GM06990 (cell line): ENCODE measurements at regions not wholly inside any gene's neighbourhood (a gene's known extent, or its start where the extent isn't known, plus 50 kb on each side); places are given as distances from the start of the nearest gene placed in this dataset.

ENCODE experiments used
- DNase-seq: peaks from one replicate; pipeline ENCODE4 v3.0.0-alpha.2; 2011; ENCODE audit not compliant: insufficient read length; ENCODE audit errors: extremely low read depth
- H3K27me3 ChIP-seq: replicated peaks from 2 replicates; pipeline ENCODE4 v1.6.0; 2011; ENCODE audit warnings: low read length; ENCODE audit not compliant: control insufficient read depth, insufficient read depth
- H3K36me3 ChIP-seq: 2 replicates; pipeline ENCODE4 v1.5.1; 2011; ENCODE audit warnings: low read length; ENCODE audit not compliant: control insufficient read depth, insufficient read depth
- H3K4me3 ChIP-seq: replicated peaks from 2 replicates; pipeline ENCODE4 v1.5.1; 2011; ENCODE audit warnings: low read depth, mild to moderate bottlenecking, control low read depth, low read length
- TF ChIP-seq, protein P1 (sequence below): IDR thresholded peaks from 2 replicates; pipeline ENCODE4 v1.5.1; 2011; ENCODE audit warnings: low read length, control low read depth, mild to moderate bottlenecking, inconsistent platforms; ENCODE audit not compliant: insufficient read depth, poor library complexity, severe bottlenecking

DNA sequence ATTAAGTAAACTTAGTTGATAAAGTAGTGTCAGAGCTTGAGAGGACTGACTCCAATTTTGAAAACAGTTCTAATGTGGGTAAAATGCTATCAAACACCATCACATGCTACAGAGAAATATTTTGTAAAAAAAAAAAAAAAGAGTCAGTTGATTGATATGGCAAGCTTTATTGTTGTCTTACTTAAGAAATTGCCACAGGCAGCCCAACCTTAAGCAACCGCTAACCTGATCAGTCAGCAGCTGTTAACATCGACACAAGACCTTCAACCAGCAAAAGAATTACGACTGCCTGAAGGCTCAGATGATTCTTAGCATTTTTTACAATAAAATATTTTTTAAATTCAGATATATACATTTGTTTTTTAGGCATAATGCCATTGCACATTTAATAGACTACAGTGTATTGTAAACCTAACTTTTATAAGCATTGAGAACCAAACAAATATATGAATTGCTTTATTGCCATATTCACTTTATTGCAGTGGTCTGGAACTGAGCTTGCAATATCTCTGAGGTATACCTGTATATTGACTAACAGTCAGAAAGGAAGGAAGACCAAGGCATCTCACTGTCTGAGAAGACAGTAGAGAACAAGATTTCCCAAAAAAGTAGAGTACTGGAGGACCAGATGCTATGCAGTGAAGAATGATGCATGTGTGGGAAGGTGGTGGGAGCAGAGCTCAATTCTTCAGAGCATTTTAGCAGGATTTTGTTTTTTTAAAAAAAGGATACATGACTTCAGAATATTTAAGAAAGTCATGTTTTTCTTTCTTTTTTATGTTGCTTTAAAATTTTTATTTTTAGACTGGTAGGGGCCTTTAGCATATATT is 973.8 kb upstream of the GYPC start:
- Histone ChIP-seq H3K36me3 (no peaks in the 10 kb centered on the region), H3K4me3 (no peak overlapping the region), H3K27me3 (no peaks in the 10 kb centered on the region)
- no peak for DNase-seq
- TF ChIP-seq, protein P1, sequence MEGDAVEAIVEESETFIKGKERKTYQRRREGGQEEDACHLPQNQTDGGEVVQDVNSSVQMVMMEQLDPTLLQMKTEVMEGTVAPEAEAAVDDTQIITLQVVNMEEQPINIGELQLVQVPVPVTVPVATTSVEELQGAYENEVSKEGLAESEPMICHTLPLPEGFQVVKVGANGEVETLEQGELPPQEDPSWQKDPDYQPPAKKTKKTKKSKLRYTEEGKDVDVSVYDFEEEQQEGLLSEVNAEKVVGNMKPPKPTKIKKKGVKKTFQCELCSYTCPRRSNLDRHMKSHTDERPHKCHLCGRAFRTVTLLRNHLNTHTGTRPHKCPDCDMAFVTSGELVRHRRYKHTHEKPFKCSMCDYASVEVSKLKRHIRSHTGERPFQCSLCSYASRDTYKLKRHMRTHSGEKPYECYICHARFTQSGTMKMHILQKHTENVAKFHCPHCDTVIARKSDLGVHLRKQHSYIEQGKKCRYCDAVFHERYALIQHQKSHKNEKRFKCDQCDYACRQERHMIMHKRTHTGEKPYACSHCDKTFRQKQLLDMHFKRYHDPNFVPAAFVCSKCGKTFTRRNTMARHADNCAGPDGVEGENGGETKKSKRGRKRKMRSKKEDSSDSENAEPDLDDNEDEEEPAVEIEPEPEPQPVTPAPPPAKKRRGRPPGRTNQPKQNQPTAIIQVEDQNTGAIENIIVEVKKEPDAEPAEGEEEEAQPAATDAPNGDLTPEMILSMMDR = no peak

DNA sequence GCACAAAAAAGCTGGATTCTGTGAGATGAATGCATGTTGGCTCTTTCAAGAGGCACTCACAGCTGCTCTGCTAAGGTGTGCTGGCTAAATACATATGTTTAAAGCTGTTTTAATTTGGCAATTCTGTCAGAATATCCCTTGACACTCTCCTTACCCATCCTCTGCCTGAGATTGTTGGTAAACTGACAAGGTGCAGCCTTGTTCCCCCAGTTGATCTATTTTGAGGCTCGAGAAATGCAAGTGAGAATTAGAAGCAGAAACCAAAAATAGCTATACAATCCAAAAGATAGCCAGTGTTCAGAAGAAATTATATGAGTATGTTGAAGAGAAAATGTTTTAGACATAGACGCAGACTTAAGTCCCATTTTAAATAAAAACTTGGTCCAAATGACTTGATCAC is 971.7 kb upstream of the GYPC start:
- no peak overlapping the region for H3K4me3 ChIP-seq
- TF ChIP-seq, protein P1 = no peak
- no peak for DNase-seq
- H3K27me3 ChIP-seq = no peaks in the 10 kb centered on the region
- H3K36me3 ChIP-seq = no peaks in the 10 kb centered on the region

DNA sequence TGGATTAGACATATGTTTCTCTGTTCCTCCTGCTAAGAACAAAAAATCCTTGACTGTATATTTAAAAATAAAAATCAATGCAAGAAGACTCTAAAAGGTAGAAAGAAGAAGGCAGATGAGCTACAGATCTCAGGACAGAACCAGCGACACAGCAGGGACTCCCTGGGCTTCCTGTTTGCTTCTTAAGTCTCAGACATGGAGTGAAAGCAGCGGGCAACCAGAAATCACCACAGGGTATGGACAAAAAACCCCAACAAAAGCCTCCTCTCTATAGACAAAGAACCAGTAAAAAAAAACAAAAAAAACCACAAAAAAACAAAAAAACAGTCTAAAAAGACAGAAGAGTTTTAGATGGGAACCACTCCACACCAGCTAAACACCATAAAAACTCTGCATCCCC is 971.0 kb upstream of the GYPC start:
- H3K4me3 ChIP-seq = no peak overlapping the region
- no peak for DNase-seq
- H3K27me3 ChIP-seq = no peaks in the 10 kb centered on the region
- TF ChIP-seq, protein P1 = no peak
- H3K36me3 ChIP-seq = no peaks in the 10 kb centered on the region

DNA sequence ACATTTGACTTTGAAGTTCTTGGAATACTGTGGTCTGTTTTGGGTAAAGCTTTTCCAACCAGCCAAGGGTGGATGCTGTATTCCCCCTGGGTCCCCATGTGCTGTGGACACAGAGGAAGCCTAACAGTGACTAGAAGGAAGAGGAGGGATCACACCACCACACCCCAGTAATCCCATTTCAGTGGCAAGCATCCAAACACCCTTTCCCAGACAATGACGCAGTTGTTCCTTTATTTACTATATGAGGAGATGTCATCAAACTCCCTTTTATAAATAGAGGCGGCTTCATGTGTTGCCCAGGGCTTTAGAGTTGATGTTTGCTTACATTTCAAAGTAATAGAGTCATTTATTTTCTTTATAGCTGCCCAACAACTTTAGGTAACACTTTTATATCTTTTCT is 959.4 kb upstream of the GYPC start:
- no peaks in the 10 kb centered on the region for H3K27me3 ChIP-seq
- no peak for DNase-seq
- no peaks in the 10 kb centered on the region for H3K36me3 ChIP-seq
- TF ChIP-seq, protein P1 = no peak
- H3K4me3 ChIP-seq = no peak overlapping the region

DNA sequence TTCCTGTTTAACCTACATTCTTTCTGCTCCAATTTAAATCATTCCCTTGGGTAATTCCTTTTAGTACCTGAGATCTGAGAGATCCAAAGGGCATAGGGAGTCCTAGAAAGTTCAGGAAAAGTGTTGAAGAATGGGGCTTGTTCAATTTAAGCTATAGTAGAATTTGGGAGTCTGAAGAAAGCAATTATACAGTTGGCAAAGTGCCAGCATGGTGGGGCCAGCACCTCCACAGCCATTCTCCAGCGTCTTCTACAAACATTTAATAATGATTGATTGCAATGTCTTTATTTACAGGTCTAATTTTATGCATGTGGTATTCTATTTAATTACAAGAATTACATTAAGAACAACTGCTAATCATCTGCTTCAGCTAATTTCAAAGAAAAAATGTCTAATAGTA is 957.7 kb upstream of the GYPC start:
- no peak for DNase-seq
- H3K36me3 ChIP-seq = no peaks in the 10 kb centered on the region
- no peak overlapping the region for H3K4me3 ChIP-seq
- no peaks in the 10 kb centered on the region for H3K27me3 ChIP-seq
- TF ChIP-seq, protein P1 = no peak
